Activated naive CD4-positive, alpha-beta T cell treated with anti-CD3 and anti-CD28 coated beads, Interleukin-2, amount 10 ng/mL, durations not matched to agents 7 days and 5 days (primary cell): ENCODE measurements at regions not wholly inside any gene's neighbourhood (a gene's known extent, or its start where the extent isn't known, plus 50 kb on each side); places are given as distances from the start of the nearest gene placed in this dataset.
"Not testable (repeated sequence)": the region's sequence is repeated elsewhere in the genome, so short reads cannot be mapped to it uniquely, and the experiment has no call there.

ENCODE experiments used
- CTCF ChIA-PET: fragments of 350-600 bp; sonication (Branson Sonifier 250); formaldehyde crosslinking; loops from one replicate; lab custom pipeline; 2021; ENCODE audit warnings: antibody characterized with exemption; lab: Charles Lee
- DNase-seq: peaks from one replicate; pipeline ENCODE4 v3.0.0-alpha.2; 2020
- H3K27ac Mint-ChIP-seq: one replicate; pipeline ENCODE4 v1.8.0; 2021; ENCODE audit warnings: mild to moderate bottlenecking, moderate library complexity, mixed read lengths
- H3K27me3 Mint-ChIP-seq: one replicate; pipeline ENCODE4 v1.8.0; 2021; ENCODE audit warnings: mild to moderate bottlenecking, mixed read lengths
- H3K36me3 Mint-ChIP-seq: one replicate; pipeline ENCODE4 v1.8.0; 2021; ENCODE audit warnings: mixed read lengths
- H3K4me1 Mint-ChIP-seq: one replicate; pipeline ENCODE4 v1.8.0; 2021; ENCODE audit warnings: mixed read lengths
- H3K4me3 Mint-ChIP-seq: one replicate; pipeline ENCODE4 v1.8.0; 2021; ENCODE audit warnings: mild to moderate bottlenecking, moderate library complexity, mixed read lengths
- H3K9me3 Mint-ChIP-seq: one replicate; pipeline ENCODE4 v1.8.0; 2021; ENCODE audit warnings: mixed read lengths

- Mint-ChIP-seq H3K27me3 (no peaks in the 10 kb centered on the region), H3K36me3 (no peaks in the 10 kb centered on the region), H3K27ac (no peak overlapping the region), H3K4me1 (no peaks in the 10 kb centered on the region), H3K4me3 (no peak overlapping the region), H3K9me3 (peaks cover 6% of the 10 kb centered on the region)
- no peak for DNase-seq
- CTCF ChIA-PET: no interaction called here
Measured at GRCh38 chr4:20159516-20159915, 92.2 kb upstream of the SLIT2 start.

GRCh38 chr4:20158195-20158594 is 93.5 kb upstream of the SLIT2 start:
- Mint-ChIP-seq H3K27ac (no peak overlapping the region), H3K4me1 (no peaks in the 10 kb centered on the region), H3K9me3 (peaks cover 6% of the 10 kb centered on the region), H3K36me3 (no peaks in the 10 kb centered on the region), H3K4me3 (no peak overlapping the region), H3K27me3 (no peaks in the 10 kb centered on the region)
- no peak for DNase-seq
- CTCF ChIA-PET: no interaction called here

GRCh38 chr4:20151436-20151835 is 100.3 kb upstream of the SLIT2 start:
- Mint-ChIP-seq H3K27me3 (no peaks in the 10 kb centered on the region), H3K4me3 (no peak overlapping the region), H3K4me1 (no peaks in the 10 kb centered on the region), H3K36me3 (no peaks in the 10 kb centered on the region), H3K27ac (no peak overlapping the region), H3K9me3 (peaks cover 3% of the 10 kb centered on the region)
- CTCF ChIA-PET: no interaction called here
- DNase-seq: no peak

- H3K27ac Mint-ChIP-seq, H3K4me3 Mint-ChIP-seq, H3K36me3 Mint-ChIP-seq, H3K4me1 Mint-ChIP-seq, DNase-seq, CTCF ChIA-PET, H3K27me3 Mint-ChIP-seq: not testable (repeated sequence)
- peaks cover 12% of the 10 kb centered on the region for H3K9me3 Mint-ChIP-seq
Measured at GRCh38 chr4:20149143-20149542, 102.6 kb upstream of the SLIT2 start.

- Mint-ChIP-seq H3K27ac (no peak overlapping the region), H3K4me1 (no peaks in the 10 kb centered on the region), H3K9me3 (peaks cover 11% of the 10 kb centered on the region), H3K27me3 (no peaks in the 10 kb centered on the region), H3K4me3 (no peak overlapping the region), H3K36me3 (no peaks in the 10 kb centered on the region)
- DNase-seq: no peak
- CTCF ChIA-PET: no interaction called here
Measured at GRCh38 chr4:20137176-20137575, 114.5 kb upstream of the SLIT2 start.

- H3K36me3 Mint-ChIP-seq: no peaks in the 10 kb centered on the region
- H3K4me3 Mint-ChIP-seq: no peak overlapping the region
- H3K27me3 Mint-ChIP-seq: no peaks in the 10 kb centered on the region
- no peaks in the 10 kb centered on the region for H3K9me3 Mint-ChIP-seq
- H3K27ac Mint-ChIP-seq: no peak overlapping the region
- DNase-seq: no peak
- CTCF ChIA-PET: no interaction called here
- H3K4me1 Mint-ChIP-seq: no peaks in the 10 kb centered on the region
Measured at GRCh38 chr4:20127626-20128025, 124.1 kb upstream of the SLIT2 start.

GRCh38 chr4:20126906-20127305 is 124.8 kb upstream of the SLIT2 start:
- no peaks in the 10 kb centered on the region for H3K4me1 Mint-ChIP-seq
- no peaks in the 10 kb centered on the region for H3K9me3 Mint-ChIP-seq
- CTCF ChIA-PET: no interaction called here
- no peaks in the 10 kb centered on the region for H3K36me3 Mint-ChIP-seq
- no peak for DNase-seq
- no peak overlapping the region for H3K27ac Mint-ChIP-seq
- H3K4me3 Mint-ChIP-seq: no peak overlapping the region
- no peaks in the 10 kb centered on the region for H3K27me3 Mint-ChIP-seq

GRCh38 chr4:20124317-20125026 is 127.2 kb upstream of the SLIT2 start:
- Mint-ChIP-seq H3K4me3 (no peak overlapping the region), H3K36me3 (no peaks in the 10 kb centered on the region), H3K9me3 (no peaks in the 10 kb centered on the region), H3K27me3 (no peaks in the 10 kb centered on the region), H3K4me1 (no peaks in the 10 kb centered on the region), H3K27ac (no peak overlapping the region)
- CTCF ChIA-PET: no interaction called here
- no peak for DNase-seq

- no peaks in the 10 kb centered on the region for H3K4me1 Mint-ChIP-seq
- H3K4me3 Mint-ChIP-seq: no peak overlapping the region
- no peaks in the 10 kb centered on the region for H3K36me3 Mint-ChIP-seq
- no peaks in the 10 kb centered on the region for H3K27me3 Mint-ChIP-seq
- H3K27ac Mint-ChIP-seq: no peak overlapping the region
- DNase-seq: no peak
- H3K9me3 Mint-ChIP-seq: no peaks in the 10 kb centered on the region
- CTCF ChIA-PET: no interaction called here
Measured at GRCh38 chr4:20122198-20122988, 129.3 kb upstream of the SLIT2 start.

GRCh38 chr4:20119141-20119540 is 132.6 kb upstream of the SLIT2 start:
- H3K4me1 Mint-ChIP-seq: no peaks in the 10 kb centered on the region
- H3K4me3 Mint-ChIP-seq: no peak overlapping the region

GRCh38 chr4:20109391-20109790 is 142.3 kb upstream of the SLIT2 start:
- DNase-seq: no peak
- CTCF ChIA-PET: no interaction called here

More at GRCh38 chr4:20119141-20119540, 132.6 kb upstream of the SLIT2 start:
- Mint-ChIP-seq H3K27me3 (no peaks in the 10 kb centered on the region), H3K9me3 (peaks cover 1% of the 10 kb centered on the region), H3K36me3 (no peaks in the 10 kb centered on the region), H3K27ac (no peak overlapping the region)
- no peak for DNase-seq
- CTCF ChIA-PET: no interaction called here

GRCh38 chr4:20106921-20107320 is 144.8 kb upstream of the SLIT2 start:
- DNase-seq: no peak
- CTCF ChIA-PET: no interaction called here
- no peak overlapping the region for H3K4me3 Mint-ChIP-seq
- peaks cover 10% of the 10 kb centered on the region for H3K9me3 Mint-ChIP-seq
- H3K36me3 Mint-ChIP-seq: no peaks in the 10 kb centered on the region
- H3K27me3 Mint-ChIP-seq: no peaks in the 10 kb centered on the region
- H3K4me1 Mint-ChIP-seq: no peaks in the 10 kb centered on the region
- no peak overlapping the region for H3K27ac Mint-ChIP-seq

More at GRCh38 chr4:20109391-20109790, 142.3 kb upstream of the SLIT2 start:
- Mint-ChIP-seq H3K36me3 (no peaks in the 10 kb centered on the region), H3K4me1 (no peaks in the 10 kb centered on the region), H3K4me3 (no peak overlapping the region), H3K27ac (no peak overlapping the region), H3K9me3 (peaks cover 12% of the 10 kb centered on the region), H3K27me3 (no peaks in the 10 kb centered on the region)

- no peaks in the 10 kb centered on the region for H3K36me3 Mint-ChIP-seq
- DNase-seq: no peak
- no peak overlapping the region for H3K27ac Mint-ChIP-seq
- no peak overlapping the region for H3K4me3 Mint-ChIP-seq
- CTCF ChIA-PET: no interaction called here
- H3K4me1 Mint-ChIP-seq: no peaks in the 10 kb centered on the region
- H3K9me3 Mint-ChIP-seq: peaks cover 6% of the 10 kb centered on the region
- H3K27me3 Mint-ChIP-seq: no peaks in the 10 kb centered on the region
Measured at GRCh38 chr4:20101831-20102230, 149.9 kb upstream of the SLIT2 start.

GRCh38 chr4:20096911-20097310 is 154.8 kb upstream of the SLIT2 start:
- Mint-ChIP-seq H3K4me1 (no peaks in the 10 kb centered on the region), H3K9me3 (peaks cover 1% of the 10 kb centered on the region), H3K36me3 (no peaks in the 10 kb centered on the region), H3K27me3 (no peaks in the 10 kb centered on the region), H3K4me3 (no peak overlapping the region), H3K27ac (no peak overlapping the region)
- CTCF ChIA-PET: no interaction called here
- no peak for DNase-seq
